ENCODE measurements at regions not wholly inside any gene's neighbourhood (a gene's known extent, or its start where the extent isn't known, plus 50 kb on each side); places are given as distances from the start of the nearest gene placed in this dataset.

- no peak for TF ChIP-seq CTCF (IDR thresholded peaks at IDR 0.05)
- TF ChIP-seq POLR2A (IDR thresholded peaks at IDR 0.05): no peak
- no peak for TF ChIP-seq POLR2AphosphoS5 (IDR thresholded peaks at IDR 0.05)
Measured at GRCh38 chr11:134711588-134711987, 299.5 kb upstream of the B3GAT1 start.

All from sigmoid colon (tissue), 4 donors.